ENCODE measurements at regions not wholly inside any gene's neighbourhood (a gene's known extent, or its start where the extent isn't known, plus 50 kb on each side); places are given as distances from the start of the nearest gene placed in this dataset.

DNA sequence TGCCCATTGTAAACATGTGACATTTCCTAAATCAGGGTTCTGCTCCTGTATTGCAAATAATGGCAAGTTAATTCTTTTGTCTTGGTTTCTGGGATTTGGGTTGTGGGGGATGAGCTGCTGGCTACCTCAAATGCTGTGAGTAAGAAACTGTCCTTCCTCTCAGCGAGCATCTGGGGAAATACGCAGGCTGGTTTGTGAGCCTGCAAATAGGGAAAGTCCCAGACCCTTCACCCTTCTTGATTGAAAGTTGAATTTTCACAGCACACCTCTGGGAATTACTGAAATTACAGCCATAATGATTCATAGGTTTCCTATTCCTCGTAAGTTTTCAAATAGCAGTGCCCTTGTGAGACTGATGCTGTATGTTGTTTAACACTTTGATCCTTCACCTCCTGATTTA is 138.1 kb downstream of the TBXT start:
- TF ChIP-seq ZSCAN5A (tag by site-specific recombination; IDR thresholded peaks at IDR 0.05) (no peak), ZNF776 (tag by site-specific recombination; IDR thresholded peaks at IDR 0.05; ENCODE audit: borderline replicate concordance) (no peak)
- TF ChIP-seq, protein P1, sequence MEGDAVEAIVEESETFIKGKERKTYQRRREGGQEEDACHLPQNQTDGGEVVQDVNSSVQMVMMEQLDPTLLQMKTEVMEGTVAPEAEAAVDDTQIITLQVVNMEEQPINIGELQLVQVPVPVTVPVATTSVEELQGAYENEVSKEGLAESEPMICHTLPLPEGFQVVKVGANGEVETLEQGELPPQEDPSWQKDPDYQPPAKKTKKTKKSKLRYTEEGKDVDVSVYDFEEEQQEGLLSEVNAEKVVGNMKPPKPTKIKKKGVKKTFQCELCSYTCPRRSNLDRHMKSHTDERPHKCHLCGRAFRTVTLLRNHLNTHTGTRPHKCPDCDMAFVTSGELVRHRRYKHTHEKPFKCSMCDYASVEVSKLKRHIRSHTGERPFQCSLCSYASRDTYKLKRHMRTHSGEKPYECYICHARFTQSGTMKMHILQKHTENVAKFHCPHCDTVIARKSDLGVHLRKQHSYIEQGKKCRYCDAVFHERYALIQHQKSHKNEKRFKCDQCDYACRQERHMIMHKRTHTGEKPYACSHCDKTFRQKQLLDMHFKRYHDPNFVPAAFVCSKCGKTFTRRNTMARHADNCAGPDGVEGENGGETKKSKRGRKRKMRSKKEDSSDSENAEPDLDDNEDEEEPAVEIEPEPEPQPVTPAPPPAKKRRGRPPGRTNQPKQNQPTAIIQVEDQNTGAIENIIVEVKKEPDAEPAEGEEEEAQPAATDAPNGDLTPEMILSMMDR (tag by site-specific recombination; IDR thresholded peaks at IDR 0.05): no peak

Data from HEK293 (cell line).